Endothelial cell of umbilical vein (primary cell): ENCODE measurements at regions not wholly inside any gene's neighbourhood (a gene's known extent, or its start where the extent isn't known, plus 50 kb on each side); places are given as distances from the start of the nearest gene placed in this dataset.

Experiments
- BruUV-seq: library from RNA; stranded (reverse); fragments of 400-500 nt; replicated peaks from 2 replicates; lab custom pipeline; 2021; lab: Mats Ljungman, UMichigan
- CTCF ChIA-PET: fragments of 300-600, 350-600 bp; sonication (Branson Sonifier 250); formaldehyde crosslinking; loops from one replicate; lab custom pipeline; 2021; ENCODE audit warnings: antibody characterized with exemption, inconsistent platforms; lab: Charles Lee
- POLR2A ChIA-PET: fragments of 300-600, 350-600 bp; sonication (Branson Sonifier 250); formaldehyde crosslinking; loops from one replicate; lab custom pipeline; 2021; ENCODE audit warnings: antibody characterized with exemption, inconsistent platforms; lab: Charles Lee
- DNase-seq: peaks from one replicate; pipeline ENCODE4 v3.0.0-alpha.2; 2011; ENCODE audit warnings: low read depth, low spot score
- FAIRE-seq: peaks from 2 replicates; lab custom pipeline; 2011; peaks lifted over from hg19 to GRCh38; lab: Jason Lieb, UNC
- H2AFZ ChIP-seq: 2 replicates; pipeline ENCODE4 v1.6.0; 2012; ENCODE audit warnings: low read depth, low read length, control low read depth, inconsistent platforms
- H3K27ac ChIP-seq: 2 replicates; pipeline ENCODE4 v1.5.1; 2011; ENCODE audit warnings: low read depth, mild to moderate bottlenecking, control low read depth, low read length, moderate library complexity; ENCODE audit not compliant: insufficient read depth
- H3K27me3 ChIP-seq, 2 experiments: 2 replicates each; pipeline versions ENCODE4 v1.6.0 to v1.6.1; 2011; ENCODE audit warnings: low read length in 2 of 2, mixed read lengths in 1 of 2; ENCODE audit not compliant: control insufficient read depth in 2 of 2, insufficient read depth in 2 of 2
- H3K36me3 ChIP-seq, 2 experiments: 2 replicates in 1 of 2; 3 replicates in 1 of 2; pipeline ENCODE4 v1.5.1; 2011; ENCODE audit warnings: low read length in 2 of 2, mild to moderate bottlenecking in 1 of 2, moderate library complexity in 1 of 2; ENCODE audit not compliant: control insufficient read depth in 2 of 2, insufficient read depth in 2 of 2; ENCODE audit errors: extremely low read depth in 1 of 2
- H3K4me1 ChIP-seq: 3 replicates; pipeline ENCODE4 v1.5.1; 2011; ENCODE audit warnings: mild to moderate bottlenecking, low read length; ENCODE audit not compliant: control insufficient read depth, insufficient read depth; ENCODE audit errors: extremely low read depth
- H3K4me2 ChIP-seq: 2 replicates; pipeline ENCODE4 v1.6.1; 2011; ENCODE audit warnings: low read length, control low read depth, mixed read lengths; ENCODE audit not compliant: insufficient read depth
- H3K4me3 ChIP-seq, 3 experiments: fragments of 200-600 bp in 1 of 3; sonication (generic), shearing (Covaris generic) in 1 of 3; replicated peaks in 1 of 3; 2 replicates each; pipeline ENCODE4 v1.5.1; 2011 to 2016; ENCODE audit warnings: control low read depth in 3 of 3, low read length in 3 of 3, mild to moderate bottlenecking in 2 of 3, inconsistent platforms in 1 of 3, low read depth in 1 of 3, moderate library complexity in 1 of 3; ENCODE audit not compliant: insufficient read depth in 1 of 3
- H3K79me2 ChIP-seq: 2 replicates; pipeline ENCODE4 v1.6.0; 2012; ENCODE audit warnings: low read length, inconsistent platforms; ENCODE audit not compliant: control insufficient read depth, insufficient read depth
- H3K9ac ChIP-seq: replicated peaks from 2 replicates; pipeline ENCODE3; 2011; ENCODE audit warnings: low read length, control low read depth; ENCODE audit not compliant: insufficient read depth; ENCODE audit errors: extremely low read depth
- H3K9me1 ChIP-seq: replicated peaks from 3 replicates; pipeline ENCODE4 v1.6.0; 2011; ENCODE audit warnings: mild to moderate bottlenecking, low read length; ENCODE audit not compliant: control insufficient read depth, insufficient read depth; ENCODE audit errors: extremely low read depth
- H3K9me3 ChIP-seq: replicated peaks from 2 replicates; pipeline ENCODE4 v1.5.1; 2012; ENCODE audit warnings: low read length, inconsistent platforms; ENCODE audit not compliant: control insufficient read depth, insufficient read depth
- H4K20me1 ChIP-seq: replicated peaks from 2 replicates; pipeline ENCODE3; 2011; ENCODE audit warnings: mild to moderate bottlenecking, low read length; ENCODE audit not compliant: control insufficient read depth, insufficient read depth; ENCODE audit errors: extremely low read depth
- CTCF ChIP-seq, 2 donors: IDR thresholded peaks; 1 replicate in 1 of 2; 2 replicates in 1 of 2; pipeline ENCODE4 v1.5.1; 2011; ENCODE audit warnings: low read length in 2 of 2, mild to moderate bottlenecking in 2 of 2, moderate library complexity in 2 of 2, control low read depth in 1 of 2, inconsistent platforms in 1 of 2, low read depth in 1 of 2; ENCODE audit not compliant: insufficient read depth in 1 of 2; ENCODE audit errors: extremely low read depth in 1 of 2
- EZH2 ChIP-seq: IDR thresholded peaks from 2 replicates; pipeline ENCODE4 v1.6.1; 2012; ENCODE audit warnings: borderline replicate concordance, low read depth, mild to moderate bottlenecking, moderate library complexity, low read length, inconsistent platforms; ENCODE audit not compliant: severe bottlenecking
- FOS ChIP-seq: IDR thresholded peaks from 2 replicates; pipeline ENCODE4 v1.6.1; 2011; ENCODE audit warnings: mild to moderate bottlenecking, low read length, moderate library complexity, borderline replicate concordance; ENCODE audit not compliant: insufficient read depth
- GATA2 ChIP-seq: IDR thresholded peaks from 2 replicates; pipeline ENCODE4 v1.7.0; 2011; ENCODE audit warnings: low read depth, mild to moderate bottlenecking, moderate library complexity, mixed read lengths, low read length; ENCODE audit not compliant: insufficient read length, insufficient read depth
- JUN ChIP-seq: IDR thresholded peaks from 2 replicates; pipeline ENCODE4 v1.6.1; 2011; ENCODE audit warnings: borderline replicate concordance, low read depth; ENCODE audit not compliant: insufficient read length, insufficient read depth
- MAX ChIP-seq: IDR thresholded peaks from 2 replicates; pipeline ENCODE4 v1.6.1; 2011; ENCODE audit not compliant: insufficient read depth, insufficient read length
- MYC ChIP-seq: IDR thresholded peaks from one replicate; pipeline ENCODE4 v1.6.1; 2011; ENCODE audit warnings: mild to moderate bottlenecking, low read depth, low read length
- POLR2A ChIP-seq: IDR thresholded peaks from 2 replicates; pipeline ENCODE4 v1.6.1; 2012; ENCODE audit warnings: low read depth, mild to moderate bottlenecking, control low read depth, low read length
- POLR2AphosphoS5 ChIP-seq: IDR thresholded peaks from 2 replicates; pipeline ENCODE4 v1.6.1; 2012; ENCODE audit warnings: low read depth, mild to moderate bottlenecking, control low read depth, low read length, moderate library complexity; ENCODE audit not compliant: insufficient read depth
- dilution Hi-C: fragments of 300-500 bp; cut with MboI; formaldehyde crosslinking; loops from one replicate; pipeline ENCODE4 v1.15.0; 2019; ENCODE audit warnings: low sequenced_read_pairs; ENCODE audit not compliant: extremely low pct_ligation_motif_present
- intact Hi-C: fragments of 100-400 bp; cut with micrococcal nuclease; formaldehyde crosslinking; loops from one replicate; pipeline ENCODE4 v1.10.0; 2022

DNA sequence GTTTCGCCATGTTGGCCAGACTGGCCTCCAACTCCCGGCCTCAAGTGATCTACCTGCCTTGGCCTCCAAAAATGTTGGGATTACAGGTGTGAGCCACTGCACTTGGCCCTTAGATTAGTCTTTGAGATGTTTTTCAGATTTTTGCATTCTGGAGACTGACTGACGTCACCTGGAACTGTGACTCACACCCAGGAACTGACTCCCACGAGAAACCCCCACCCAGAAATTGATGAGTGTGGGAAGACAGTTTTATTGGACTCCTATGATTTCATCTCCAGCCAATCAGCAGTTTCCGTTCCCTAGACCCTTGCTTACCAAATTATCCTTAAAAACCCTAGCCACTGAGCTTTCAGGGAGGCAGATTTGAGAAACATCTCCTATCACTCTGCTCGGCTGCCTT lies 867.3 kb downstream of the TYW1 start:
- Histone ChIP-seq H3K9ac (no peak overlapping the region), H3K4me3 (no peak overlapping the region), H3K4me1 (no peaks in the 10 kb centered on the region), H3K4me2 (no peak overlapping the region), H2AFZ (no peak overlapping the region), H3K9me3 (no peaks in the 10 kb centered on the region), H4K20me1 (no peaks in the 10 kb centered on the region), H3K9me1 (no peaks in the 10 kb centered on the region), H3K79me2 (no peaks in the 10 kb centered on the region), H3K27me3 (no peaks in the 10 kb centered on the region), H3K36me3 (no peaks in the 10 kb centered on the region), H3K27ac (no peak overlapping the region)
- CTCF ChIA-PET, result no interaction called here
- DNase-seq (no peak), FAIRE-seq (no peak)
- POLR2A ChIA-PET, result no interaction called here
- intact Hi-C loops, result no loop called here
- BruUV-seq, result no TSS peak
- TF ChIP-seq FOS (no peak), MAX (no peak), POLR2A (no peak), EZH2 (no peak)
- dilution Hi-C loops, result no loop called here

GRCh38 chr7:67866054-67866453 lies 869.4 kb downstream of the TYW1 start:
- H4K20me1 ChIP-seq, result no peaks in the 10 kb centered on the region
- no peaks in the 10 kb centered on the region for H3K4me1 ChIP-seq
- intact Hi-C loops, result no loop called here
- H3K9me1 ChIP-seq, result no peaks in the 10 kb centered on the region
- no peak overlapping the region for H3K27ac ChIP-seq
- dilution Hi-C loops, result no loop called here
- FAIRE-seq, result no peak
- peaks cover 2% of the 10 kb centered on the region for H3K9me3 ChIP-seq
- no peak overlapping the region for H3K4me3 ChIP-seq
- BruUV-seq, result no TSS peak
- ChIA-PET CTCF (no interaction called here), POLR2A (no interaction called here)
- no peaks in the 10 kb centered on the region for H3K36me3 ChIP-seq
- no peak overlapping the region for H2AFZ ChIP-seq
- H3K9ac ChIP-seq, result no peak overlapping the region
- H3K4me2 ChIP-seq, result no peak overlapping the region
- H3K27me3 ChIP-seq, result no peaks in the 10 kb centered on the region
- H3K79me2 ChIP-seq, result no peaks in the 10 kb centered on the region
- TF ChIP-seq MAX, result no peak
- TF ChIP-seq EZH2, result no peak
- TF ChIP-seq JUN, result no peak
- TF ChIP-seq POLR2A, result no peak
- no peak for TF ChIP-seq FOS
- no peak for TF ChIP-seq MYC
- no peak for TF ChIP-seq GATA2
- no peak for TF ChIP-seq POLR2AphosphoS5
- TF ChIP-seq CTCF (IDR thresholded peaks at IDR 0.05; ENCODE audit: extremely low read depth in 1 of 2, insufficient read depth in 1 of 2, low read depth in 1 of 2, low read length in 2 of 2), result no peak
- DNase-seq, result no peak
